ENCODE measurements at regions not wholly inside any gene's neighbourhood (a gene's known extent, or its start where the extent isn't known, plus 50 kb on each side); places are given as distances from the start of the nearest gene placed in this dataset.

- Mint-ChIP-seq H3K9me3 (no peaks in the 10 kb centered on the region), H3K4me1 (peaks cover 8% of the 10 kb centered on the region), H3K27ac (no peak overlapping the region), H3K4me3 (no peak overlapping the region), H3K27me3 (ENCODE audit: insufficient read depth) (no peaks in the 10 kb centered on the region), H3K36me3 (ENCODE audit: low read depth) (peaks cover 37% of the 10 kb centered on the region)
- H3K27ac ChIP-seq (ENCODE audit: low read depth, low read length), result no peak overlapping the region
- H3K4me3 ChIP-seq (ENCODE audit: low read length), result no peak overlapping the region
- TF ChIP-seq CTCF (conservative IDR thresholded peaks at IDR 0.05), result no peak
- H3K4me1 ChIP-seq (ENCODE audit: control insufficient read depth, insufficient read depth, low read length), result peaks cover 6% of the 10 kb centered on the region
- WGBS, 2 experiments (ENCODE audit: insufficient coverage in 1 of 2, insufficient read length in 1 of 2), result 91 to 92% methylated on average over 2 to 5 of the region's 5 CpGs
- no peak overlapping the region for H3K9ac ChIP-seq (ENCODE audit: extremely low read depth, low read length, poor library complexity, severe bottlenecking)
- H3K27me3 ChIP-seq (ENCODE audit: control insufficient read depth, insufficient read depth, low read length, poor library complexity, severe bottlenecking), result no peaks in the 10 kb centered on the region
- no peak for DNase-seq
- H3K9me3 ChIP-seq (ENCODE audit: control insufficient read depth, low read length), result no peaks in the 10 kb centered on the region
- H3K36me3 ChIP-seq (ENCODE audit: control insufficient read depth, insufficient read depth, low read length), result peaks cover 18% of the 10 kb centered on the region
These were observed 248.8 kb upstream of the TPM1 start for GRCh38 chr15:62793752-62794144.

GRCh38 chr15:62795171-62795570 lies 247.4 kb upstream of the TPM1 start:
- H3K4me1 Mint-ChIP-seq, result peaks cover 8% of the 10 kb centered on the region

GRCh38 chr15:62795700-62796695 lies 246.5 kb upstream of the TPM1 start:
- H3K9ac ChIP-seq (ENCODE audit: extremely low read depth, low read length, poor library complexity, severe bottlenecking), result no peak overlapping the region
- Mint-ChIP-seq H3K27me3 (ENCODE audit: insufficient read depth) (no peaks in the 10 kb centered on the region), H3K36me3 (ENCODE audit: low read depth) (peaks cover 43% of the 10 kb centered on the region), H3K9me3 (no peaks in the 10 kb centered on the region), H3K4me3 (no peak overlapping the region), H3K4me1 (peaks cover 8% of the 10 kb centered on the region), H3K27ac (no peak overlapping the region)
- H3K4me3 ChIP-seq (ENCODE audit: low read length), result no peak overlapping the region
- 92 to 93% methylated on average over 20 of the region's 20 CpGs for WGBS, 2 experiments (ENCODE audit: insufficient coverage in 1 of 2, insufficient read length in 1 of 2)
- DNase-seq, result no peak
- no peak overlapping the region for H3K27ac ChIP-seq (ENCODE audit: low read depth, low read length)
- peaks cover 6% of the 10 kb centered on the region for H3K4me1 ChIP-seq (ENCODE audit: control insufficient read depth, insufficient read depth, low read length)
- H3K9me3 ChIP-seq (ENCODE audit: control insufficient read depth, low read length), result no peaks in the 10 kb centered on the region
- H3K36me3 ChIP-seq (ENCODE audit: control insufficient read depth, insufficient read depth, low read length), result peaks cover 34% of the 10 kb centered on the region
- no peak for TF ChIP-seq CTCF (conservative IDR thresholded peaks at IDR 0.05)
- H3K27me3 ChIP-seq (ENCODE audit: control insufficient read depth, insufficient read depth, low read length, poor library complexity, severe bottlenecking), result no peaks in the 10 kb centered on the region

More at GRCh38 chr15:62795171-62795570, 247.4 kb upstream of the TPM1 start:
- Histone ChIP-seq H3K9ac (ENCODE audit: extremely low read depth, low read length, poor library complexity, severe bottlenecking) (no peak overlapping the region), H3K9me3 (ENCODE audit: control insufficient read depth, low read length) (no peaks in the 10 kb centered on the region), H3K36me3 (ENCODE audit: control insufficient read depth, insufficient read depth, low read length) (peaks cover 26% of the 10 kb centered on the region), H3K27ac (ENCODE audit: low read depth, low read length) (no peak overlapping the region), H3K27me3 (ENCODE audit: control insufficient read depth, insufficient read depth, low read length, poor library complexity, severe bottlenecking) (no peaks in the 10 kb centered on the region), H3K4me3 (ENCODE audit: low read length) (no peak overlapping the region), H3K4me1 (ENCODE audit: control insufficient read depth, insufficient read depth, low read length) (peaks cover 6% of the 10 kb centered on the region)
- Mint-ChIP-seq H3K9me3 (no peaks in the 10 kb centered on the region), H3K4me3 (no peak overlapping the region), H3K27ac (peak overlapping the region; percentile 52), H3K27me3 (ENCODE audit: insufficient read depth) (no peaks in the 10 kb centered on the region), H3K36me3 (ENCODE audit: low read depth) (peaks cover 46% of the 10 kb centered on the region)
- 94 to 100% methylated on average over 7 to 13 of the region's 13 CpGs for WGBS, 2 experiments (ENCODE audit: insufficient coverage in 1 of 2, insufficient read length in 1 of 2)
- DNase-seq, result no peak
- TF ChIP-seq CTCF (conservative IDR thresholded peaks at IDR 0.05), result no peak

Data from endodermal cell (in vitro differentiated cells).